ENCODE measurements at regions not wholly inside any gene's neighbourhood (a gene's known extent, or its start where the extent isn't known, plus 50 kb on each side); places are given as distances from the start of the nearest gene placed in this dataset.
"Not testable (repeated sequence)": the region's sequence is repeated elsewhere in the genome, so short reads cannot be mapped to it uniquely, and the experiment has no call there.

DNA sequence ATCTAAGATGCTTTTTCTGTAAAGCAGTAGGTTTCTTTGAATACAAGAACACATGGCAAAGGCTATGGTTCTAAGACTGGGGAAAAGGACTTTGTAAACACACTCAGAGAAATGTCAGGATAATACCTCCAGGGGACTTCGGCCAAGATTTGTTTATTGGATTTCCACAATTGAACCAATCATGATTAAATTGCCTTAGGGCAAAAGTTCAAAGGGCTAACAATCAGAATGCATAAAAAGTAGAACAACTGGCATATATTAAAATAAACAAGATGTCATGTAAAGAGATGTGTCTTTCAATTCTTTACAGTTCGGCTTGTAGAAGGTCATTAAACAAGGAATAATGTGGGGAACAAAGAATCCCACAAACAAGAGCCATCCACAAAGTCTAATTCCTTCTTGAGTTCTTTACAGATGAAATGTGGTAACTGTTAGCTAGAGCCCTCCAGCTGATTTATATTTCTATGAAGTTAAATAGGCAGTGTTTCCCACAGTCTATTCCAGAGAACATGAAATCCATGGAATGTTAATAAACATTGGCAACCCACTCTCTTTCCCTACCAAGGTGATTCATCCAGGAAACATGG lies 565.5 kb downstream of the ZNF608 start:
- no peak overlapping the region for H3K4me3 ChIP-seq (ENCODE audit: low read depth, low read length)
- TF ChIP-seq, protein P1, sequence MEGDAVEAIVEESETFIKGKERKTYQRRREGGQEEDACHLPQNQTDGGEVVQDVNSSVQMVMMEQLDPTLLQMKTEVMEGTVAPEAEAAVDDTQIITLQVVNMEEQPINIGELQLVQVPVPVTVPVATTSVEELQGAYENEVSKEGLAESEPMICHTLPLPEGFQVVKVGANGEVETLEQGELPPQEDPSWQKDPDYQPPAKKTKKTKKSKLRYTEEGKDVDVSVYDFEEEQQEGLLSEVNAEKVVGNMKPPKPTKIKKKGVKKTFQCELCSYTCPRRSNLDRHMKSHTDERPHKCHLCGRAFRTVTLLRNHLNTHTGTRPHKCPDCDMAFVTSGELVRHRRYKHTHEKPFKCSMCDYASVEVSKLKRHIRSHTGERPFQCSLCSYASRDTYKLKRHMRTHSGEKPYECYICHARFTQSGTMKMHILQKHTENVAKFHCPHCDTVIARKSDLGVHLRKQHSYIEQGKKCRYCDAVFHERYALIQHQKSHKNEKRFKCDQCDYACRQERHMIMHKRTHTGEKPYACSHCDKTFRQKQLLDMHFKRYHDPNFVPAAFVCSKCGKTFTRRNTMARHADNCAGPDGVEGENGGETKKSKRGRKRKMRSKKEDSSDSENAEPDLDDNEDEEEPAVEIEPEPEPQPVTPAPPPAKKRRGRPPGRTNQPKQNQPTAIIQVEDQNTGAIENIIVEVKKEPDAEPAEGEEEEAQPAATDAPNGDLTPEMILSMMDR (IDR thresholded peaks at IDR 0.05; ENCODE audit: low read depth, low read length) = no peak

DNA sequence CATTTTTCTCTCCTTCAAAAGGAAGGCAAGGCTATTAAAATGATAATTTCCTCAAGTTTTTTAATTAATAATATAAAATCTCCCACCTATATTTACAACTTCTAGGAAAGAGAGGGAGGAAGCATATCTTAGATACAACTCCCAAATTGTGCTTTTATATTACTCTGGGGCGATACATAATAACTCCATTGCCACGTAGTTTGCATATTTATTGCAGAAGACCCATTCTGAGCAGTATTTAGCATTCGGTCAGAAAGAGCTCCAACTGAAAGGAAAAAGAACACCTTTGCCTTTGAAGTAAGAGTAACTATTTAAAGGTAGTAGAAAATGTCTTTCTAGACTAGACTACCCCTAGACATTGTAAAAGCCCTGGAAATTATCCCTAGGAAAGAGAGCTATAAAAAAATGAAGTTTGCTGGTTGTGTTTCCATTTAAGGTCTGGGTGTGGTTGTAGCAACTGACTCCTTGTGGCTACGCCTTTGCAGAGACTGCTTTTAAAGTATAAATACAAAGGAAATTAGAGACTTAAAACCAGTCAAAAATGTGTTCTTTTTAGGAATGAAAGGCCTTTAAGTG lies 566.1 kb downstream of the ZNF608 start:
- H3K4me3 ChIP-seq (ENCODE audit: low read depth, low read length) = no peak overlapping the region
- TF ChIP-seq, protein P1 (IDR thresholded peaks at IDR 0.05; ENCODE audit: low read depth, low read length) = no peak

DNA sequence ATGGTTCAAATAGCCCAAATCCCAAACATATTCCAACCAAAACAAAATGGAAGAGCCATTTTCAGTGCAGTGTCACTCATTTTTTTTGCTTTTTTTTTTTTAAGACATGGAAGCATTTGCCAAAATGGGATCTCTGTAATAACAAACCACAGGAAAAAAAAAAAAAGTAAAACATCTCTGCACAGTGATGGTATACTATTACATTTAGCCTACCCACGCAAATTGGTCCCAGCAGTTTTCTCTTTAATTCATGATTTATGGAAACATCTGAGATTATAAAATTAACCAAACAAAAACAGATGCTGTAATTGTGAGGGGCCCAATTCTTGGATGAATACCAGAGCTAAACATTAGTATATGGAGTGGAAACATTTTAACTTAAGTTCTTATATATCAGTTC lies 566.6 kb downstream of the ZNF608 start:
- TF ChIP-seq, protein P1 (IDR thresholded peaks at IDR 0.05; ENCODE audit: low read depth, low read length) = no peak
- no peak overlapping the region for H3K4me3 ChIP-seq (ENCODE audit: low read depth, low read length)

DNA sequence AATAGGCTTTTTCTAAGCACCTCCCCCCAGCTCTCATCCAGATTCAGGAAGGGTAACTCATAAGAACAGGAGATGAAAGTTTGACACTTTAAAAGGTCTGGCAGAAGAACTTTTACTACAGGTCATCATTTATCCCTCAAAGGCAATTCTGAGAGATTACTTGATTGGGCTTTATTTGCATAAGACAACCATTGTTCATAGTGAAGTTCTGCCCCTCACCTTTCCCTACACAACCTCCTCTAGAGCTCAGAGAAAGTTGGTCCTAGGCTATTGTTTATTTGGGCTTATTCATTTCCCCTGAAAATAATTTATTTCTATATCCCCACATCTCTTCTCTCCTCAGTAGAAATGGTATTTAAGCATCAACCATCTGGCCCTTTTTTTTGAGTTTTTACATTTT lies 568.4 kb downstream of the ZNF608 start:
- no peak overlapping the region for H3K4me3 ChIP-seq (ENCODE audit: low read depth, low read length)
- TF ChIP-seq, protein P1 (IDR thresholded peaks at IDR 0.05; ENCODE audit: low read depth, low read length) = no peak

DNA sequence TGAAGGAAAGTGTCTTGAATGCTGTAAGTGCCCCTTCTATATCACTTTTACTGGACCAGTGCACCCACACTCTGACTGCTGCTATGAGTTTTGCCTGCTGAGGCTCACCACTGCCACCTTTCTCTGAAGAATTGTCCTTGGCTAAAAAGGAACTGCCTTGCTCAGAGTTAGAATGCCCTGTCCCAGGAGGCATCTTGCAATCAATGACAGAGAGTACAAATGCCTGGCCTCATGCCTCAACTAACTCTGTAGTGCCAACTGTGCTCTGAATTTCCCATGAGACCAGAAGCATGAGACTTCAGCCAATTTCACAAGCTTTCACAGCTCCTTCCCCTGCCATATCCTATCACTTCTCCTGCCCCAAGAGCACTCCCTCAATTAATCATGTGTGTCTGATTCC lies 569.7 kb downstream of the ZNF608 start:
- no peak overlapping the region for H3K4me3 ChIP-seq (ENCODE audit: low read depth, low read length)
- TF ChIP-seq, protein P1 (IDR thresholded peaks at IDR 0.05; ENCODE audit: low read depth, low read length) = no peak

DNA sequence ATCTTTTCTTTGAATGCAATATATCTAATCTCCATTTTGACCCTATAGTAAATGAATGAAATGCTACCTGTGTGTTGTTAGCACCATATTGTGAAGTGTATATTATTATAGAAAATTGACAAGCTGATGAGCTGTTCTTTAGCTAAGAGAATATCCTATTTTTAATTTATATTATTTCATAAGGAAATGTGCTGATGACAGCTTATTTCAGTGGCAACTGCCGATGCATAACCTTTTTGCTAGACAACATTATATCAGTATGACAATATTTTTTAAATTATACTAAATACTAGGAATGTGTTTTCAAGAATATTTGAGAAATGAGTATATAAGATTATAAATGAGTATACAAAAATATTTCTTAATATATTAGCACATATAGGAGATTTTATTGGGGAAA lies 573.1 kb downstream of the ZNF608 start:
- no peak overlapping the region for H3K4me3 ChIP-seq (ENCODE audit: low read depth, low read length)
- TF ChIP-seq, protein P1 (IDR thresholded peaks at IDR 0.05; ENCODE audit: low read depth, low read length) = no peak

DNA sequence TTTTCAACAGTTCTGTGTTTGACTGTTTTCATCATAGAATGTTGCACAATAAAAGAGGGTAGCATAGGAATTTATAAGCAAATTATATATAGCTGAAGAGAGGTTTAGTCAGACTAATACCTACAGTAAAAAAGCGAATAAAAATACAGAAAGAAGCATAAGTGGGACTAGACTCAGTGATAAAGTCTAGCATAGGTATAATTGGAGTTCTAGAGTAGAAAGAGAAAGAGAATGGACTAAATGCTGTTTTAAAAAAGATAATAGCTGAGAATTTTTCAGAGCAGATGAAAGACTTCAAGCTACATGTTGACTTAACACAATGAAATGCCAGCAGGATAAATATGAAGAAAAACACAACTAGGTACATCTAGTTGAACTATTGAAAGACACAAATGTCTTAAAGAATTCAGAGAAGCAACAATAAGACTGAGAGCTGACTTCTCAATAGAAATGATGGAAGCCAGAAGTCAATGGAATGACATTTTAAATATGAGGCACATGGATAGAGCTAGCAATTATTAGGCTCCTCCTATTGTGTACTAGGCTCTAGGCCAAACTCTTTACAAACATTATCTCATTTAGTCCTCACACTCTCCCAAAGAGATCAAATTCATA lies 573.9 kb downstream of the ZNF608 start:
- TF ChIP-seq, protein P1 (IDR thresholded peaks at IDR 0.05; ENCODE audit: low read depth, low read length) = no peak
- H3K4me3 ChIP-seq (ENCODE audit: low read depth, low read length) = no peak overlapping the region

DNA sequence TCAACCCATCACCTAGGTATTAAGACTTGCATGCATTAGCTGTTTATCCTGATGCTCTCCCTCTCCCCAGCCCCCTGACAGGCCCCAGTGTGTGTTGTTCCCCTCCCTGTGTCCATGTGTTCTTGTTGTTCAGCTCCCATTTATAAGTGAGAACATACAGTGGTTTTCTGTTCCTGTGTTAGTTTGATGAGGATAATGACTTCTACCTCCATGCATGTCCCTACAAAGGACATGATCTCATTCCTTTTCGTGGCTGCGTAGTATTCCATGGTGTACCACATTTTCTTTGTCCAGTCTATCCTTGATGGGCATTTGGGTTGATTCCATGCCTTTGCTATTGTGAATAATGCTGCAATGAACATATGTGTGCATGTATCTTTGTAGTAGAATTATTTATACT lies 578.3 kb downstream of the ZNF608 start:
- H3K4me3 ChIP-seq (ENCODE audit: low read depth, low read length) = not testable (repeated sequence)

Data from WI38 (cell line).